ENCODE measurements at regions not wholly inside any gene's neighbourhood (a gene's known extent, or its start where the extent isn't known, plus 50 kb on each side); places are given as distances from the start of the nearest gene placed in this dataset.

GRCh38 chr7:25611196-25611595 is 382.9 kb upstream of the NPVF start:
- Histone ChIP-seq H3K4me1 (ENCODE audit: low read depth) (no peaks in the 10 kb centered on the region), H3K4me3 (no peak overlapping the region), H3K9me3 (peaks cover 10% of the 10 kb centered on the region), H3K36me3 (ENCODE audit: low read depth) (no peaks in the 10 kb centered on the region)
- ATAC-seq: no peak
- intact Hi-C loops (cut with DNase I, micrococcal nuclease): no loop called here
- no peak for DNase-seq
- TF ChIP-seq, protein P1, sequence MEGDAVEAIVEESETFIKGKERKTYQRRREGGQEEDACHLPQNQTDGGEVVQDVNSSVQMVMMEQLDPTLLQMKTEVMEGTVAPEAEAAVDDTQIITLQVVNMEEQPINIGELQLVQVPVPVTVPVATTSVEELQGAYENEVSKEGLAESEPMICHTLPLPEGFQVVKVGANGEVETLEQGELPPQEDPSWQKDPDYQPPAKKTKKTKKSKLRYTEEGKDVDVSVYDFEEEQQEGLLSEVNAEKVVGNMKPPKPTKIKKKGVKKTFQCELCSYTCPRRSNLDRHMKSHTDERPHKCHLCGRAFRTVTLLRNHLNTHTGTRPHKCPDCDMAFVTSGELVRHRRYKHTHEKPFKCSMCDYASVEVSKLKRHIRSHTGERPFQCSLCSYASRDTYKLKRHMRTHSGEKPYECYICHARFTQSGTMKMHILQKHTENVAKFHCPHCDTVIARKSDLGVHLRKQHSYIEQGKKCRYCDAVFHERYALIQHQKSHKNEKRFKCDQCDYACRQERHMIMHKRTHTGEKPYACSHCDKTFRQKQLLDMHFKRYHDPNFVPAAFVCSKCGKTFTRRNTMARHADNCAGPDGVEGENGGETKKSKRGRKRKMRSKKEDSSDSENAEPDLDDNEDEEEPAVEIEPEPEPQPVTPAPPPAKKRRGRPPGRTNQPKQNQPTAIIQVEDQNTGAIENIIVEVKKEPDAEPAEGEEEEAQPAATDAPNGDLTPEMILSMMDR (IDR thresholded peaks at IDR 0.05): no peak

DNA sequence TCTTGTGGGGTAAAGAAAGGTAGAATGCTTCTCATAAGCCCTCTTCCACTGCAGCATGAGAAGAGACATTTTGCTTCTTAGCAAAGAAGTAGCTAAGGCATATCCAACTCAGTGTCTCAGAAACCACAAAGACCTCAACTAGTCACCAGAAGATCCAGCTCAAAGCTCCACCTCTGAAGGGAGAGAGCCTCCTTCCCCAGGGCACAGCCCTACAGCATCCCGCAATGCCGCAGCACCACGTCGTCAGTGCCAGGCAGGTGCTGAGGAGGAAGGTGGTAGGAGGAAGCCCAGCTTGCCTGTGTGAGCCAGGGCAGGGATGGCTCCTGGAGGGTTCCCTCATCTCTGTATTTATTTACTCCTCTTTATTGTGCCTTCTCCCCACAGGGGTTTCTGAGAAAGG is 385.6 kb upstream of the NPVF start:
- TF ChIP-seq, protein P1 (IDR thresholded peaks at IDR 0.05): no peak
- DNase-seq: no peak
- Histone ChIP-seq H3K36me3 (ENCODE audit: low read depth) (no peaks in the 10 kb centered on the region), H3K9me3 (peaks cover 10% of the 10 kb centered on the region), H3K4me3 (no peak overlapping the region), H3K4me1 (ENCODE audit: low read depth) (peaks cover 7% of the 10 kb centered on the region)
- ATAC-seq: no peak
- intact Hi-C loops (cut with DNase I, micrococcal nuclease): no loop called here

DNA sequence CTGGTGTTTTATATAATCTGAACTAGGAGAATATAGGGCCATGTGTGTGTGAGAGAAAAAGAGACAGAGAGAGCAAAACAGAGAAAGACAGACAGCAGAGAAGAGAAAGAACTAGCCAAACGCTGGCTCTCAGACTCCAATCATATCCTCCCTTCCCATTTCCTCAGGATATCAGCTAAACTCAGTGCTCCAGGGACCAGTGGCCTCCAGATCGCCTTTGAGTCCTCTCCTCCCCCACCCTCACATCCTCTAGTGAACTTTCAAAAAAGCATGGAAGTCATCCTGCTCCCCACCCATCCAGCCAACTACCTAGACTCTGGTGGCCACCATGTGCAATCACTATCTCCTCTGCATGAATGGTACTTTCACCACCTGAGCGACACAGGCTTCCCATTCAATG is 386.1 kb upstream of the NPVF start:
- H3K4me3 ChIP-seq: no peak overlapping the region
- intact Hi-C loops (cut with DNase I, micrococcal nuclease): no loop called here
- peaks cover 10% of the 10 kb centered on the region for H3K9me3 ChIP-seq
- no peaks in the 10 kb centered on the region for H3K36me3 ChIP-seq (ENCODE audit: low read depth)
- H3K4me1 ChIP-seq (ENCODE audit: low read depth): peaks cover 7% of the 10 kb centered on the region
- ATAC-seq (no peak), DNase-seq (no peak)
- TF ChIP-seq, protein P1 (IDR thresholded peaks at IDR 0.05): no peak

GRCh38 chr7:25615003-25615402 is 386.7 kb upstream of the NPVF start:
- DNase-seq: no peak
- no peak overlapping the region for H3K4me3 ChIP-seq
- no peaks in the 10 kb centered on the region for H3K36me3 ChIP-seq (ENCODE audit: low read depth)
- ATAC-seq: no peak
- TF ChIP-seq, protein P1 (IDR thresholded peaks at IDR 0.05): no peak
- peaks cover 7% of the 10 kb centered on the region for H3K4me1 ChIP-seq (ENCODE audit: low read depth)
- intact Hi-C loops (cut with DNase I, micrococcal nuclease): no loop called here
- H3K9me3 ChIP-seq: peaks cover 10% of the 10 kb centered on the region

GRCh38 chr7:25615593-25615992 is 387.3 kb upstream of the NPVF start:
- ATAC-seq: no peak
- intact Hi-C loops (cut with DNase I, micrococcal nuclease): no loop called here

More at GRCh38 chr7:25615593-25615992, 387.3 kb upstream of the NPVF start:
- H3K9me3 ChIP-seq: peaks cover 10% of the 10 kb centered on the region
- H3K4me1 ChIP-seq (ENCODE audit: low read depth): peaks cover 7% of the 10 kb centered on the region
- TF ChIP-seq, protein P1 (IDR thresholded peaks at IDR 0.05): no peak
- H3K4me3 ChIP-seq: no peak overlapping the region
- DNase-seq: no peak
- no peaks in the 10 kb centered on the region for H3K36me3 ChIP-seq (ENCODE audit: low read depth)
